PC-3 (cell line): ENCODE measurements at regions not wholly inside any gene's neighbourhood (a gene's known extent, or its start where the extent isn't known, plus 50 kb on each side); places are given as distances from the start of the nearest gene placed in this dataset.
A peak's percentile ranks its signal among the peaks of the same experiment; 100 is the strongest.

Experiments used
- ATAC-seq: fragments of 200-7000 bp; cut with Tn5 transposase; 2 replicates; pipeline ENCODE4 v1.9.1; 2020; ENCODE audit warnings: mild to moderate bottlenecking, moderate library complexity
- BruUV-seq: library from RNA; stranded (reverse); fragments of 400-500 nt; replicated peaks from 2 replicates; lab custom pipeline; 2021; lab: Mats Ljungman, UMichigan
- CTCF ChIA-PET: fragments of 300-600 bp; sonication (Branson Sonifier 250); formaldehyde crosslinking; loops from one replicate; lab custom pipeline; 2022; ENCODE audit warnings: antibody characterized with exemption; lab: Charles Lee
- POLR2A ChIA-PET: fragments of 300-600 bp; sonication (Branson Sonifier 250); formaldehyde crosslinking; loops from one replicate; lab custom pipeline; 2022; ENCODE audit warnings: antibody characterized with exemption; ENCODE audit not compliant: unreplicated experiment; lab: Charles Lee
- DNase-seq: peaks from one replicate; pipeline ENCODE4 v3.0.0-alpha.2; 2015
- H2AFZ ChIP-seq: fragments of 300-600 bp; sonication (generic); 2 replicates; pipeline ENCODE4 v1.6.0; 2016; ENCODE audit warnings: antibody characterized with exemption, low read length
- H3F3A ChIP-seq: fragments of 300-600 bp; sonication (generic); one replicate; pipeline ENCODE4 v1.6.0; 2017; ENCODE audit warnings: antibody characterized with exemption, low read length, control low read depth, mild to moderate bottlenecking; ENCODE audit not compliant: unreplicated experiment
- H3K27ac ChIP-seq: fragments of 300-600 bp; sonication (generic); 2 replicates; pipeline ENCODE4 v1.5.1; 2016; ENCODE audit warnings: mild to moderate bottlenecking, low read length
- H3K27me3 ChIP-seq: fragments of 300-600 bp; sonication (generic); 2 replicates; pipeline ENCODE4 v1.6.1; 2016; ENCODE audit warnings: low read length, mixed read lengths
- H3K36me3 ChIP-seq: fragments of 300-600 bp; sonication (generic); 2 replicates; pipeline ENCODE4 v1.6.1; 2016; ENCODE audit warnings: low read depth, mixed run types, low read length, mixed read lengths
- H3K4me1 ChIP-seq: fragments of 300-600 bp; sonication (generic); 2 replicates; pipeline ENCODE4 v1.5.1; 2016; ENCODE audit warnings: low read length; ENCODE audit not compliant: insufficient read depth
- H3K4me2 ChIP-seq: fragments of 300-600 bp; sonication (generic); 2 replicates; pipeline ENCODE4 v1.6.0; 2016; ENCODE audit warnings: low read length
- H3K4me3 ChIP-seq: fragments of 300-600 bp; sonication (generic); 2 replicates; pipeline ENCODE4 v1.5.1; 2016; ENCODE audit warnings: mild to moderate bottlenecking, low read length, mixed read lengths
- H3K79me2 ChIP-seq: fragments of 300-600 bp; sonication (generic); 2 replicates; pipeline ENCODE4 v1.6.1; 2017; ENCODE audit warnings: low read length, mixed read lengths
- H3K9ac ChIP-seq: fragments of 300-600 bp; sonication (generic); 2 replicates; pipeline ENCODE4 v1.6.0; 2016; ENCODE audit warnings: mild to moderate bottlenecking, low read length
- H3K9me2 ChIP-seq: fragments of 300-600 bp; sonication (generic); replicated peaks from 2 replicates; pipeline ENCODE4 v1.6.1; 2016; ENCODE audit warnings: mixed run types, low read length, mixed read lengths
- H3K9me3 ChIP-seq: fragments of 300-600 bp; sonication (generic); 2 replicates; pipeline ENCODE4 v1.6.1; 2016; ENCODE audit warnings: low read length, mixed read lengths
- H4K20me1 ChIP-seq: fragments of 300-600 bp; sonication (generic); 2 replicates; pipeline ENCODE4 v1.6.1; 2016; ENCODE audit warnings: low read length, mixed read lengths
- CTCF ChIP-seq: fragments of 300-600 bp; sonication (generic); conservative IDR thresholded peaks from 2 replicates; pipeline ENCODE4 v1.5.1; 2017; ENCODE audit warnings: antibody characterized with exemption, low read depth, mild to moderate bottlenecking, low read length
- EZH2 ChIP-seq: fragments of 300-600 bp; sonication (generic); IDR thresholded peaks from one replicate; pipeline ENCODE4 v1.6.1; 2017; ENCODE audit warnings: antibody characterized with exemption, mild to moderate bottlenecking, low read length; ENCODE audit not compliant: unreplicated experiment
- EZH2phosphoT487 ChIP-seq: fragments of 300-600 bp; sonication (generic); IDR thresholded peaks from 2 replicates; pipeline ENCODE4 v1.6.1; 2018; ENCODE audit warnings: mild to moderate bottlenecking, antibody characterized with exemption, low read length, borderline replicate concordance
- intact Hi-C: fragments of 100-400 bp; cut with micrococcal nuclease; formaldehyde crosslinking; loops from 2 replicates; pipeline ENCODE4 v1.9.0; 2023

GRCh38 chr3:148333091-148333490 is 364.6 kb upstream of the AGTR1 start:
- ChIA-PET POLR2A (no interaction called here), CTCF (no interaction called here)
- Histone ChIP-seq H3K9me2 (no peaks in the 10 kb centered on the region), H3K79me2 (no peaks in the 10 kb centered on the region), H3K36me3 (no peaks in the 10 kb centered on the region), H3K4me3 (no peak overlapping the region), H3K27me3 (0 out of 2 replicates have a peak, but pooled peaks cover 3% of the 10 kb centered on the region), H3K27ac (no peak overlapping the region), H3K9me3 (no peaks in the 10 kb centered on the region), H4K20me1 (no peaks in the 10 kb centered on the region), H3K9ac (no peak overlapping the region), H2AFZ (no peak overlapping the region), H3K4me2 (peak overlapping the region; percentile 29; the same call in 1 of the 2 replicates), H3F3A (no peaks in the 10 kb centered on the region), H3K4me1 (peaks cover 16% of the 10 kb centered on the region)
- no TSS peak for BruUV-seq
- intact Hi-C loops = no loop called here
- TF ChIP-seq CTCF (no peak), EZH2 (no peak), EZH2phosphoT487 (no peak)
- peak; percentile 71 for ATAC-seq
- DNase-seq = peak; percentile 41

- DNase-seq = peak; percentile 46
- 0 out of 2 replicates have a peak, but pooled peaks cover 3% of the 10 kb centered on the region for H3K27me3 ChIP-seq
- no peak overlapping the region for H3K9ac ChIP-seq
- intact Hi-C loops = no loop called here
- no peak for TF ChIP-seq CTCF
- no peak for TF ChIP-seq EZH2phosphoT487
- TF ChIP-seq EZH2 = no peak
- H2AFZ ChIP-seq = no peak overlapping the region
- peak; percentile 86 for ATAC-seq
- POLR2A ChIA-PET = no interaction called here
- H3K79me2 ChIP-seq = no peaks in the 10 kb centered on the region
- no peaks in the 10 kb centered on the region for H3K9me3 ChIP-seq
- no peaks in the 10 kb centered on the region for H3F3A ChIP-seq
- BruUV-seq = no TSS peak
- H3K4me3 ChIP-seq = no peak overlapping the region
- H3K36me3 ChIP-seq = no peaks in the 10 kb centered on the region
- H3K27ac ChIP-seq = no peak overlapping the region
- H4K20me1 ChIP-seq = no peaks in the 10 kb centered on the region
- CTCF ChIA-PET = no interaction called here
- no peak overlapping the region for H3K4me2 ChIP-seq
- H3K9me2 ChIP-seq = no peaks in the 10 kb centered on the region
- peaks cover 16% of the 10 kb centered on the region for H3K4me1 ChIP-seq
Measured at GRCh38 chr3:148335612-148336011, 362.1 kb upstream of the AGTR1 start.

GRCh38 chr3:148343416-148343815 is 354.3 kb upstream of the AGTR1 start:
- BruUV-seq = no TSS peak
- ChIA-PET POLR2A (no interaction called here), CTCF (no interaction called here)
- H3K9me2 ChIP-seq = no peaks in the 10 kb centered on the region
- H3K79me2 ChIP-seq = no peaks in the 10 kb centered on the region
- intact Hi-C loops = loop anchor here (10.0 kb wide), 1 partner anchor 119 kb away; no protein-coding TSS in a partner anchor
- no peak for DNase-seq
- H3K36me3 ChIP-seq = no peaks in the 10 kb centered on the region
- H4K20me1 ChIP-seq = no peaks in the 10 kb centered on the region
- no peaks in the 10 kb centered on the region for H3K9me3 ChIP-seq
- no peaks in the 10 kb centered on the region for H3F3A ChIP-seq
- H2AFZ ChIP-seq = no peak overlapping the region
- no peaks in the 10 kb centered on the region; the same call in 1 of the 2 replicates for H3K27me3 ChIP-seq
- no peak overlapping the region for H3K4me2 ChIP-seq
- no peak overlapping the region for H3K9ac ChIP-seq
- no peaks in the 10 kb centered on the region for H3K4me1 ChIP-seq
- no peak for ATAC-seq
- no peak overlapping the region for H3K4me3 ChIP-seq
- TF ChIP-seq EZH2phosphoT487 = no peak
- no peak for TF ChIP-seq EZH2
- no peak for TF ChIP-seq CTCF
- H3K27ac ChIP-seq = no peak overlapping the region
